Left ventricle myocardium inferior (tissue), 1 donor: ENCODE measurements at regions not wholly inside any gene's neighbourhood (a gene's known extent, or its start where the extent isn't known, plus 50 kb on each side); places are given as distances from the start of the nearest gene placed in this dataset.

ENCODE experiments used
- DNase-seq: peaks from one replicate; pipeline ENCODE4 v3.0.0-alpha.2; 2020
- H3K27ac ChIP-seq: fragments of 200-600 bp; replicated peaks from 2 replicates; pipeline ENCODE4 v1.8.0; 2021
- H3K27me3 ChIP-seq: fragments of 200-600 bp; 2 replicates; pipeline ENCODE4 v1.8.0; 2021; ENCODE audit warnings: low read depth
- H3K36me3 ChIP-seq: fragments of 200-600 bp; 2 replicates; pipeline ENCODE4 v1.8.0; 2021
- H3K4me1 ChIP-seq: fragments of 200-600 bp; 2 replicates; pipeline ENCODE4 v1.8.0; 2021
- H3K4me3 ChIP-seq: fragments of 200-600 bp; 2 replicates; pipeline ENCODE4 v1.8.0; 2021; ENCODE audit warnings: mild to moderate bottlenecking, moderate library complexity
- H3K9me3 ChIP-seq: fragments of 200-600 bp; replicated peaks from 2 replicates; pipeline ENCODE4 v1.8.0; 2021
- CTCF ChIP-seq: fragments of 200-600 bp; IDR thresholded peaks from 2 replicates; pipeline ENCODE4 v1.8.0; 2021; ENCODE audit warnings: antibody characterized with exemption, mild to moderate bottlenecking, borderline replicate concordance
- intact Hi-C: fragments of 100-400 bp; cut with micrococcal nuclease; formaldehyde crosslinking; loops from one replicate; pipeline ENCODE4 v1.11.0; 2022
- donor health status: DM: no; HTN: yes; CAD: no; lungs with severe emphysema.

DNA sequence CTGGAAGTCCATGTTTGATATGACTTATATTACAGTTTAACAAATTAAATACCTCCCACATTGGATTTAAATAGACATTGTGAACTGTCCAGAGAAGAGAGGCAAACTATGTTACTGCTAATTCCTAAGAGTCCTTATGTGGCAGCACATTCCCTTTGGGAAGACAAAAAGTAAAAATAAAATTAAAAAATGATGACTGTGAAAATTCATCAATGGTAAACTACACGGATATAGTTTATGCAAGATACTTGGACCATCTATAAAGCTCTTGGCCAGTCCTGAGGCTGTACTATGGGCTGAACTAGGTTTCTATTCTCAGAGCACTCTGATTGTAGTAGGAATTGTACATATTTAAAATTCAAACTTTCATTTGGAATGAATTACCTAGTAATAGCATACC lies 206.4 kb downstream of the LRRK2 start:
- TF ChIP-seq CTCF = no peak
- H3K4me3 ChIP-seq = no peak overlapping the region
- DNase-seq = no peak
- H3K27ac ChIP-seq = no peak overlapping the region
- H3K27me3 ChIP-seq = no peaks in the 10 kb centered on the region
- H3K36me3 ChIP-seq = no peaks in the 10 kb centered on the region
- no peaks in the 10 kb centered on the region for H3K4me1 ChIP-seq
- no peaks in the 10 kb centered on the region for H3K9me3 ChIP-seq
- intact Hi-C loops = no loop called here

GRCh38 chr12:40435251-40435650 lies 210.5 kb downstream of the LRRK2 start:
- H3K27ac ChIP-seq = no peak overlapping the region
- intact Hi-C loops = no loop called here
- H3K36me3 ChIP-seq = no peaks in the 10 kb centered on the region
- TF ChIP-seq CTCF = no peak
- H3K27me3 ChIP-seq = no peaks in the 10 kb centered on the region
- no peaks in the 10 kb centered on the region for H3K4me1 ChIP-seq
- H3K9me3 ChIP-seq = no peaks in the 10 kb centered on the region
- no peak for DNase-seq
- H3K4me3 ChIP-seq = no peak overlapping the region

DNA sequence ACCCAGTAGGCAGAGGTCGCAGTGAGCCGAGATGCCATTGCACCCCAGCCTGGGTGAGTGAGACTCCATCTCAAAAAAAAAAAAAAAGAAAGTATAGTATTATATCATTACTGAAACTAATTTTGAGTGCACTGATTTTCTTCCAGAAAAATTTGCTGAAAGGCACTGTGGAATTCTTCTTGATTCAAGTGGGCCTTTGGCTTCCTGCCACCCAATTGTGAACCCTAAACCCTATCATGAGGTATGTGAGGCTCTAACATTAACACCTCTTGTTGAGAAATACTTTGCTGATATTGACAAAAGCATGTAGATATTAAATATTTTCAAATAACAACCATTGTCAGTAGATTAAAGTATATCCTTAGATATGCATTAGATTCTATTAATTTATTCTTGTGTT lies 211.2 kb downstream of the LRRK2 start:
- Histone ChIP-seq H3K36me3 (no peaks in the 10 kb centered on the region), H3K4me3 (no peak overlapping the region), H3K9me3 (no peaks in the 10 kb centered on the region), H3K27ac (no peak overlapping the region), H3K27me3 (no peaks in the 10 kb centered on the region), H3K4me1 (no peaks in the 10 kb centered on the region)
- DNase-seq = no peak
- intact Hi-C loops = no loop called here
- TF ChIP-seq CTCF = no peak

GRCh38 chr12:40436564-40436963 lies 211.8 kb downstream of the LRRK2 start:
- no peaks in the 10 kb centered on the region for H3K4me1 ChIP-seq
- no peaks in the 10 kb centered on the region for H3K9me3 ChIP-seq
- H3K27ac ChIP-seq = no peak overlapping the region
- no peak overlapping the region for H3K4me3 ChIP-seq
- no peak for TF ChIP-seq CTCF
- no peaks in the 10 kb centered on the region for H3K36me3 ChIP-seq
- no peaks in the 10 kb centered on the region for H3K27me3 ChIP-seq
- DNase-seq = no peak
- intact Hi-C loops = no loop called here

GRCh38 chr12:40439771-40440492 lies 215.1 kb downstream of the LRRK2 start:
- intact Hi-C loops = no loop called here
- Histone ChIP-seq H3K4me1 (no peaks in the 10 kb centered on the region), H3K9me3 (no peaks in the 10 kb centered on the region), H3K27ac (no peak overlapping the region), H3K4me3 (no peak overlapping the region), H3K36me3 (no peaks in the 10 kb centered on the region), H3K27me3 (no peaks in the 10 kb centered on the region)
- DNase-seq = no peak
- TF ChIP-seq CTCF = no peak
